IgD-negative memory B cell (primary cell): ENCODE measurements at regions not wholly inside any gene's neighbourhood (a gene's known extent, or its start where the extent isn't known, plus 50 kb on each side); places are given as distances from the start of the nearest gene placed in this dataset.
"Not testable (repeated sequence)": the region's sequence is repeated elsewhere in the genome, so short reads cannot be mapped to it uniquely, and the experiment has no call there.

Experiments used
- H3K27ac Mint-ChIP-seq, 3 donors: one replicate each; pipeline ENCODE4 v1.8.0; 2020 to 2022; ENCODE audit warnings: mild to moderate bottlenecking in 3 of 3, mixed read lengths in 3 of 3, moderate library complexity in 1 of 3
- H3K27me3 Mint-ChIP-seq: one replicate; pipeline ENCODE4 v1.8.0; 2021; ENCODE audit warnings: mixed read lengths
- H3K36me3 Mint-ChIP-seq: one replicate; pipeline ENCODE4 v1.8.0; 2020; ENCODE audit warnings: mild to moderate bottlenecking, mixed read lengths
- H3K4me1 Mint-ChIP-seq, 3 donors: one replicate each; pipeline ENCODE4 v1.8.0; 2020 to 2022; ENCODE audit warnings: mixed read lengths in 3 of 3, mild to moderate bottlenecking in 1 of 3
- H3K4me3 Mint-ChIP-seq, 4 donors: one replicate each; pipeline ENCODE4 v1.8.0; 2020 to 2022; ENCODE audit warnings: mild to moderate bottlenecking in 4 of 4, mixed read lengths in 4 of 4, moderate library complexity in 3 of 4
- H3K9me3 Mint-ChIP-seq, 3 donors: one replicate each; pipeline ENCODE4 v1.8.0; 2020 to 2021; ENCODE audit warnings: mixed read lengths in 3 of 3, mild to moderate bottlenecking in 1 of 3

- Mint-ChIP-seq H3K36me3 (no peaks in the 10 kb centered on the region), H3K4me3 (no peak overlapping the region), H3K4me1 (no peaks in the 10 kb centered on the region), H3K27me3 (no peaks in the 10 kb centered on the region), H3K9me3 (peaks cover 0 to 2% (median 2%) of the 10 kb centered on the region in 3 donors), H3K27ac (no peak overlapping the region)
Observed at GRCh38 chr3:169029674-169030285, 633.7 kb downstream of the MECOM start.

- Mint-ChIP-seq H3K27me3 (no peaks in the 10 kb centered on the region), H3K9me3 (peaks cover 0 to 2% (median 2%) of the 10 kb centered on the region in 3 donors), H3K27ac (no peak overlapping the region), H3K4me3 (no peak overlapping the region), H3K4me1 (no peaks in the 10 kb centered on the region), H3K36me3 (no peaks in the 10 kb centered on the region)
Observed at GRCh38 chr3:169028716-169029115, 634.8 kb downstream of the MECOM start.

GRCh38 chr3:169026543-169027182 is 636.8 kb downstream of the MECOM start:
- Mint-ChIP-seq H3K27me3 (no peaks in the 10 kb centered on the region), H3K27ac (no peak overlapping the region), H3K4me3 (no peak overlapping the region), H3K36me3 (no peaks in the 10 kb centered on the region), H3K9me3 (peaks cover 0 to 2% (median 2%) of the 10 kb centered on the region in 3 donors), H3K4me1 (no peaks in the 10 kb centered on the region)

GRCh38 chr3:169022457-169022856 is 641.1 kb downstream of the MECOM start:
- H3K27me3 Mint-ChIP-seq = no peaks in the 10 kb centered on the region
- peaks cover 1% of the 10 kb centered on the region for H3K36me3 Mint-ChIP-seq
- H3K9me3 Mint-ChIP-seq = peaks cover 0 to 2% (median under 1%) of the 10 kb centered on the region in 3 donors
- H3K4me3 Mint-ChIP-seq = no peak overlapping the region
- H3K4me1 Mint-ChIP-seq = no peaks in the 10 kb centered on the region
- no peak overlapping the region for H3K27ac Mint-ChIP-seq

GRCh38 chr3:169020371-169020770 is 643.1 kb downstream of the MECOM start:
- Mint-ChIP-seq H3K4me1 (no peaks in the 10 kb centered on the region), H3K36me3 (peaks cover 1% of the 10 kb centered on the region), H3K27ac (no peak overlapping the region), H3K9me3 (no peaks in the 10 kb centered on the region), H3K27me3 (no peaks in the 10 kb centered on the region), H3K4me3 (no peak overlapping the region)

GRCh38 chr3:169009453-169009852 is 654.1 kb downstream of the MECOM start:
- Mint-ChIP-seq H3K27ac (no peak overlapping the region), H3K36me3 (no peaks in the 10 kb centered on the region), H3K4me1 (no peaks in the 10 kb centered on the region), H3K4me3 (no peak overlapping the region), H3K9me3 (peaks cover 3 to 6% (median 5%) of the 10 kb centered on the region in 3 donors), H3K27me3 (no peaks in the 10 kb centered on the region)

GRCh38 chr3:169008776-169009358 is 654.6 kb downstream of the MECOM start:
- Mint-ChIP-seq H3K4me3 (no peak overlapping the region), H3K9me3 (peaks cover 1 to 5% (median 3%) of the 10 kb centered on the region in 3 donors), H3K4me1 (no peaks in the 10 kb centered on the region), H3K36me3 (no peaks in the 10 kb centered on the region), H3K27me3 (no peaks in the 10 kb centered on the region), H3K27ac (no peak overlapping the region)

GRCh38 chr3:169007145-169007544 is 656.4 kb downstream of the MECOM start:
- Mint-ChIP-seq H3K27ac (no peak overlapping the region), H3K4me1 (no peaks in the 10 kb centered on the region), H3K9me3 (peaks cover 0 to 5% (median 3%) of the 10 kb centered on the region in 3 donors)

GRCh38 chr3:169006398-169006797 is 657.1 kb downstream of the MECOM start:
- not testable (repeated sequence) for H3K4me3 Mint-ChIP-seq, H3K36me3 Mint-ChIP-seq, H3K9me3 Mint-ChIP-seq, H3K27me3 Mint-ChIP-seq, H3K27ac Mint-ChIP-seq, H3K4me1 Mint-ChIP-seq

More at GRCh38 chr3:169007145-169007544, 656.4 kb downstream of the MECOM start:
- H3K27me3 Mint-ChIP-seq = no peaks in the 10 kb centered on the region
- H3K4me3 Mint-ChIP-seq = no peak overlapping the region
- no peaks in the 10 kb centered on the region for H3K36me3 Mint-ChIP-seq

GRCh38 chr3:169002689-169003088 is 660.8 kb downstream of the MECOM start:
- no peak overlapping the region for H3K4me3 Mint-ChIP-seq
- no peaks in the 10 kb centered on the region for H3K36me3 Mint-ChIP-seq
- no peak overlapping the region for H3K27ac Mint-ChIP-seq
- H3K27me3 Mint-ChIP-seq = peaks cover 2% of the 10 kb centered on the region
- peaks cover 0 to 5% (median 3%) of the 10 kb centered on the region in 3 donors for H3K9me3 Mint-ChIP-seq
- H3K4me1 Mint-ChIP-seq = peaks cover 0 to 1% (median 0%) of the 10 kb centered on the region in 3 donors

- Mint-ChIP-seq H3K9me3 (peaks cover 0 to 2% (median 2%) of the 10 kb centered on the region in 3 donors), H3K4me3 (no peak overlapping the region), H3K27ac (no peak overlapping the region), H3K27me3 (peaks cover 2% of the 10 kb centered on the region), H3K36me3 (no peaks in the 10 kb centered on the region), H3K4me1 (peaks cover 0 to 5% (median 1%) of the 10 kb centered on the region in 3 donors)
Observed at GRCh38 chr3:168998792-168999191, 664.7 kb downstream of the MECOM start.

GRCh38 chr3:168997488-168997887 is 666.0 kb downstream of the MECOM start:
- Mint-ChIP-seq H3K4me3 (peak overlapping the region in 1 of 4 donors; percentile 18), H3K36me3 (no peaks in the 10 kb centered on the region), H3K27me3 (peaks cover 2% of the 10 kb centered on the region), H3K4me1 (peaks cover 0 to 5% (median 1%) of the 10 kb centered on the region in 3 donors), H3K27ac (no peak overlapping the region), H3K9me3 (peaks cover 0 to 2% (median 2%) of the 10 kb centered on the region in 3 donors)

- Mint-ChIP-seq H3K4me3 (no peak overlapping the region), H3K27me3 (peaks cover 2% of the 10 kb centered on the region), H3K4me1 (peaks cover 0 to 5% (median 1%) of the 10 kb centered on the region in 3 donors), H3K36me3 (no peaks in the 10 kb centered on the region), H3K27ac (no peak overlapping the region), H3K9me3 (peaks cover 0 to 4% (median 2%) of the 10 kb centered on the region in 3 donors)
Observed at GRCh38 chr3:168996622-168997021, 666.9 kb downstream of the MECOM start.

GRCh38 chr3:168995129-168995528 is 668.4 kb downstream of the MECOM start:
- peaks cover 0 to 5% (median 0%) of the 10 kb centered on the region in 3 donors for H3K4me1 Mint-ChIP-seq
- H3K9me3 Mint-ChIP-seq = peaks cover 0 to 4% (median 2%) of the 10 kb centered on the region in 3 donors
- no peaks in the 10 kb centered on the region for H3K36me3 Mint-ChIP-seq
- peaks cover 2% of the 10 kb centered on the region for H3K27me3 Mint-ChIP-seq
- H3K4me3 Mint-ChIP-seq = no peak overlapping the region
- H3K27ac Mint-ChIP-seq = no peak overlapping the region

GRCh38 chr3:168991803-168992202 is 671.7 kb downstream of the MECOM start:
- Mint-ChIP-seq H3K4me1 (peaks cover 0 to 2% (median 0%) of the 10 kb centered on the region in 3 donors), H3K4me3 (no peak overlapping the region), H3K9me3 (peaks cover 0 to 2% (median 1%) of the 10 kb centered on the region in 3 donors), H3K36me3 (no peaks in the 10 kb centered on the region), H3K27ac (no peak overlapping the region), H3K27me3 (no peaks in the 10 kb centered on the region)
